HG02885 (cell line): ENCODE measurements at regions not wholly inside any gene's neighbourhood (a gene's known extent, or its start where the extent isn't known, plus 50 kb on each side); places are given as distances from the start of the nearest gene placed in this dataset.

Source experiments
- ATAC-seq: cut with Tn5 transposase; IDR thresholded peaks from one replicate; pipeline ENCODE4 v1.9.1; 2021; ENCODE audit warnings: mild to moderate bottlenecking; ENCODE audit not compliant: unreplicated experiment, poor library complexity

GRCh38 chr2:42868096-42868495 lies 75.7 kb upstream of the HAAO start:
- ATAC-seq: no peak

GRCh38 chr2:42867093-42868065 lies 75.0 kb upstream of the HAAO start:
- ATAC-seq: no peak

- no peak for ATAC-seq
These were observed 73.8 kb upstream of the HAAO start for GRCh38 chr2:42865884-42866881.

DNA sequence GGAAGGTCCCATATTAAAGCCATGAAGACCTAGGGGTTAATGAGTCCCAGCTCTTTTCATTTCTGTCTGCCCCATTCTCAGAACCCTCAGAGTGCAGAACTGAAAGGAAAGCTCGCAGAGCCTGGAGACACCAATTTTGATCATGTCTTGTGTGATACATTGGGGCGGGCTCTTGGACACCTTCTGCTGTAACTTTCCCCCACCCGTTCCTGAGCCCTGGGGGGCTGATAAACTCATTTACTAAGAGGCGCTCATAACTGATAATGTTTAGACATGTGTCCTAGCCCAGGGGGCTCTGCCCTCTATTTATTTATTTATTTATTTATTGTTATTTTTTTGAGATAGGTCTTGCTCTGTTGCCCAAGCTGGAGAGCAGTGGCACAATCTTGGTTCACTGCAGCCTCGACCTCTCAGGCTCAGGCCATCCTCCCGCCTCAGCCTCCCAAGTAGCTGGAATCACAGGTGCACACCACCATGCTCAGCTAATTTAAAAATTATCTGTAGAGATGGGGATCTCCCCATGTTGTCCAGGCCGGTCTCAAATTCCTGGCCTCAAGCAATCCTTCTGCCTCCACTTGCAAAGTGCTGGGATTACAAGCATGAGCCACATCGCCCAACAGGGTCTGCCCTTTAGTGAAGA lies 72.4 kb upstream of the HAAO start:
- ATAC-seq: no peak

- ATAC-seq: no peak
These were observed 71.8 kb upstream of the HAAO start for GRCh38 chr2:42864222-42864621.

DNA sequence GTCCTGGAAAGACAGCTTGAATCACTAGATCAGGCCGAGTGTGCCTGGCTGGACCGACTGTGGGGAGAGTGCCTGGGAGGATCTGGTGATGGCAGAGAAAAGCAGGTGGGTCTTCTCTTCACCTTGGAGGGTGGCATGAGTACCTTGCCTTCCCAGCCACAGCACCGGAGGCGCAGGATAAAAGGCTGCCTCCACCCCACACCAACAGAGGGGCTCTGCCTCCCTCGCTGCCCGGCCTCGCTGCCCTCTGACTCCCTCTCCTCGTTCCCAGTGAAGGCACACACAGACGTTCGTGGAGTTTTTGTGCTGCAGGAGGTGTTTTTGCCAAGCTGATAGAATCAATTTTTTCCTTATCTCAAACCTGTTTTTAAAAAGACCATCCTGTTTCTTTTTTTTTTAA lies 71.4 kb upstream of the HAAO start:
- ATAC-seq: no peak

DNA sequence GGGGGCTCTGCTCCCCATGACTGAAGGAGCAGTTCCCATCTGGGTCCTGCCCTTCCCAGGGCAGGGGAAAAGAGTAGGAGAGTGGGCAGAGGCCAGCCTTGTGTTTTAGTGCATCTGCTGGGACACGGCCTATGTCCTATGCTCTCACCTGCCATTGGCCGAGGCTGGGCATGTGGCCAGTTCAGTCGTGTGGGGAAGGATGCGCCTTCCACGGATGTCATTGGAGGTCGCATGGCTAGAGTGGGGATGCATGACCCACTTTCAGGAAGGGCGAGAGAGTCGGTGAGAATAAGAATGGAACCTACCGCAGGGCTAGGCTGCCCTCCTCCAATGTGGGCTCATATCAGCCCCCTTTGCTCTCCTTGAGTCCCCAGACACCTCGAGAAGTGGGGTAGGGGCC lies 70.9 kb upstream of the HAAO start:
- no peak for ATAC-seq

DNA sequence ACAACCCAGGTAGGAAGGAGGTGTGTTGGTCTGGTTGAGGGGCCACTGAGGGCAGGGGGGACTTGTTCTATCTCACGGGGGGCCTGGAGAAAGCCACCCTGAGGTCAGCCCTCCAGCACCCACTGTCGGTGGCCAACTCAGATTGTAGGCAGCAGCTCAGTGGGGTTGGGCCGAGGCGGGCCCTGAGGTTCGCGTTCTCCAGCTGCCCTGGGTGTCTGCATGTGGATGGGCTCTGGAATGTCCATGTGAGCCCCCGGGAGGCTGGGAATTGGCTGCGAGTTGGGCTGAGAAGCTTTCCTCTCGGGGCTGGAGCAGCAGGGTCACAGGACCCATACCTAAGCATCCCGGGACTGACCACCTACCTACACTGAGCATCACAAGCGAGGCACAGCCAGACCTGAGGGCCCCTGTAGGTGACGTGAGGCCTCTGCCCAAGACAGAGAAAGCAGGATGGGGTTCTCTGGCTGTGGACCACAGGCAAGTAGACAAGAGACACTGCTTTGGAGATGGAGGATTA lies 70.3 kb upstream of the HAAO start:
- no peak for ATAC-seq

DNA sequence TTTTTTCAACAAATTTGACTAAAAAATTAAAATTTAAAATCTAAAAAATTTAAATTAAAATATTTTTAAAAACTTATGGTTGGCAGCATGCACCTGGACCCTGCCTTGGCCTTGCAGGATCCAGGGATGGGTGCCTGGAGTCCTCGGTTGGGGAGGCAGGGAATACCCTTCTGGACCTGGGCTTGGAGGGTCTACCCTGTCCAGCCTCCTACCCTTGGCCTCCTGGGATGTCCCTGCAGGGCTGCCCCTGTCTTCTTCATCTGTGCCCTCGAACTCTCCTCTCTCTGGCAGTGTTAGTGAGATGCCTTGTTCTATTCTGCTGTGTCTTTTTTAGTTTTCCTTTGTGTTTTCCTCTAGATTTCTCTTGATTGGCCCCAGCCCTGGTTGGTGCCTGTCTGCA lies 68.9 kb upstream of the HAAO start:
- ATAC-seq: no peak

DNA sequence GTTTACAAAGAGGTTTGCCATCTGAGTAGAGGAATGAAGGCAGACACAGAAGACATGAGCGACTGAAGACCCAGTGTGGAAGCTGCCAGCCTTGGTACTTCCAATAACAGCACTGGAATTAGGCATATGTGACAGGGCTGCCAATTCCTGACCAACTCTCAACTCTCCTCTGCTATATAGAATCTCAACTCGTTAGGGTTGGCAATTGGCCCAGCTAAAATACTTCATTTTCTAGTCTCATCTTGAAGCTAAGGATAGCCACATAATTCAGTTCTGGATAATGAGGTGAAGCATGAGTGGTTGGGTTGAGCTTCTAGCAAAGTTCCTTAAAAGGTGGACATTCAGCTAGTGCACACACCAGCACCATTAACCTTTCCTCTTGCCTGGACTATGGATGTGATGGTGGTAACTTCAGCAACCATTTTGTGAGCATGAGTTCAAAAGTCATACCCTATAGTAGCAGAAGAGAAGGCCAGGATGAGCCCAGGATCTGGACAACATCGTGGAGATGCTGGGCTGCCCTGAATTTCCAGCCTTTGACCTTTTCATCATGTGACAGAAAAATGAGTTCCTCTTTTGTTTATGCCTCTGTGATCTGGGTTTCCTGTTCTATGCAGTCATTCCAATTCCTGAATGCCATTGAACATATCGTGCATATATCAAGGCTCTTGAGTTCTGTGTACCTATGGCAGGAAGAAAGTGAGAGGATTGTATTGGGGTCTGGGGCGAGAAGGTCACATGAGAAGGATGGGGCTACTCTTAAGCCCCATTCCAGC lies 68.1 kb upstream of the HAAO start:
- no peak for ATAC-seq

GRCh38 chr2:42859791-42860190 lies 67.4 kb upstream of the HAAO start:
- no peak for ATAC-seq

DNA sequence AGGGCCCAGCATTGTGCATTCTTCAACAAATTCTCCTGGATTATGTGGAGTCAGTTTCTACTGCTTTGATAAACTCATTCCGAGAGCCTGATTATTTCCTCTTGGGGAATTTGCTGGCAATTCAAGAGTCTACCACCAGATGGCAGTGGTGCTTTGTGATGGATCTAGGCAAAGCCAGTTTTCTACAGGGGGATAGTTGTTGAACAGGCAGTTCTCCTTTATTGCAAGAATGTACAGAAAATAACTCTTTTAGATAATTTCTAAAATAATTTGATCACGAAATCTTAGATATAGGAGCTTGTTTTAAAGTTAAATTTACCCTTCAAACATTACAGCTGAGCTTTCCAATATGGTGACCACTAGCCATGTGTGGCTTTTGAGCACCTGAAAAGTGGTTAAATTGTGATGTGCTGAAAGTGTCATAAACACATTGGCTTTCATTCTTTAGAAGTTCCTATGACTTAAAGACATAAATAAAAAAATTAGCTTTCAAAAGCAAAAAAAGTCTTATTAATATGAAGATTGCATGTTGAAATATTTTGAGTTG lies 66.7 kb upstream of the HAAO start:
- ATAC-seq: no peak

- ATAC-seq: no peak
These were observed 66.0 kb upstream of the HAAO start for GRCh38 chr2:42858140-42859005.

DNA sequence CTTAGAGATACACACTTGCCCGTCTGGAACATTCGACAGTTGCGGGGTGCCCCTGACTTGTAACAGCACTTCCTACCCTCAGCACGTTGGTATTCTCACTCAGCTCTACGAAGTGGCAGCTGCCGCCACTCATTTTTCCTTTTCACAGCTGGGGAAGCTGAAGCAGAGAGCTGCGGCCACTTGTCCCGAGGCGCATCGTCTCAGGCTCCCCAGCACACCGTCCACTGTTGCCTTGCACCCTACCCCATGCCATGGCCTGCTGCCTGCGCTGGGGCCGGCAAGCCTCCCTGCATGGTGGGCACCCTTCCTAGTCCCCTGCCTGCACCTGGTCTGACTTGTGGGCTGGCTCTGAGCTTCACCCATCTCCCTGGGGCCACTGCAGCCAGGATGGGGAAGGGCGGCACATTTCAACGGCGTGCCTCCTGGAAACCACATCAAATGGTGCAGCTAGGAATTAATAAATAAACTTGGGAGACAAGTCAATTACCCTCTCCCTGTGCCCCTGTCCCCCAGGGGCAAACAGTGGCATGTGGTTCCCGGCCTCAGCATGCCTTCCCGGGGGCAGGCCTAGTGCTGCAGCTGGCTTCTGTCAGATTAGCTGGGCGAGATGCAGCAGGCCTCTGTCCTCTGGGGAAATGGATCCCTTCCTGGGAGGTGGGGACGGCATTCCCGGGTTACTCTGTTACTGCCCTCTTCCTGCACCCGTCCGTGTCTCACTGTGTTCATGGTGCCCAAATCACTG lies 64.7 kb upstream of the HAAO start:
- no peak for ATAC-seq

DNA sequence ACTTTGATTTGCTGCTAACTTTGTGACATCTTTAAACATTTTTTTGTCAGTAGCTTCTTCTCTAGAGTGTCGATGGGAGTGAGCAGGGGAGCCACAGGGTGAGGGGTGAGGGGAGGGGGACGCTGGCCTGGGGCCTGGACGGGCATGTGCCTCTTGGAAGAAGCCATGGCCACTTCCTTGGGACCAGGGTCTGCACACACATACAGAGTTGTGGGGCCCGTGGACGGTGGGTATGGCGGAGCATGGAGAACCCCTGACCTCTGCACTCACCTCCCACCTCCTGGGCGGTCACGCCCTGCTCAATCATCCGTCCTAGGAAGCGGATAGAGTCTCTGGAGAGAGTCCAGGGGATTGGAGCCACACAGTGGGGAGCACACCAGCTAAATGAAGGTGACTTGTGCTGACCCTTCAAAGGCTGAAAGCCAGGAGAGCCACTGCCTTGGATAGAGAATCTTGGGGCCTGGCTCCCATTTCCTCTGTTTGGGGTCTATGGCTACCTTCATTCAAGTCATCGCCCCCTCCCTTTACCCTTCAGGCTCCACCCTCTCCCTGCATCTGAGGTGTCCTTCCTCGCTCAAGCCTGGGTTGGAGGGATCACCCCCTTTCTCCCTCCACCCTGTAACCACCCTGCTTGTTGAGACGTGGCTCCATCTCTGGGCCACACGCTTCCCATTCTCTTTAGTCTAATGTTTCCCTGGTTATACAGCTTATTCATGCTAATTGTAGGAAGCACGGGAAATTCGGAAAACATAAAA lies 63.9 kb upstream of the HAAO start:
- no peak for ATAC-seq

DNA sequence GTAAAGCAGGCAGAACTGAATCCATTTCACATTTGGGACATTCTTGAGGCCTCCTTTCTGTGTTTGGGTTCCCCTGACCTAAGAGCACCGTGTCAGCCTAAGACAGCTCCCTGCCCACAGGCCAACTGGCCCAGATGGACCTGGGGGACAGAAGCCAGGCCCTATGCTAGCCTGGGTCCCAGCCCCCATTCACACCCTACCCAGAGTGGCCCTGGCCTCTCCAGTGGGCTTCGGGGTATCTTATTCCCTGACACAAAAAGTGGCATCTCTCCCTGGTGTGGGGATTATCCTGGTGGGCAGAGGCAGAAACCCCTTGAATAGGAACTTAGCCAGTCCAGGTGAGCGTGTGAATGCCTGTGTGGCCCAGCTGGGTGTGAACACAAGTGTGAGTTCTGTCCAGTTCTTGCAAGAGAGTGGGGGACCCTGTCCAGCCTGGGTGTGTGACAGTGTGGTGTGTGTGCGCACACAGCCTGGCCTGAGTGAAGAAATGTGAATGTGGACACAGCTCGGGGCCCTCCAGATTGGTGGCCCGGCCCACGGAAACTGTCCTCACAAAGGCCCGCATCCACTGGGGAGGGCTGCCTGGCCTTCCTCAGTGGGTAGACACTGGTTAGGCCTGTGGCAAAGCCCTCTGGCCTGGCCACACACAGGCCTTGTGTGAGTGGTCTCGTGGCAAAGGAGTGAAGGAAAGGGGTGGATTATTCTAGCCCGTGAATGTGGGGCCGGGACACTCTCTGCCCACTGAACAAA lies 63.0 kb upstream of the HAAO start:
- no peak for ATAC-seq
